ENCODE measurements at regions not wholly inside any gene's neighbourhood (a gene's known extent, or its start where the extent isn't known, plus 50 kb on each side); places are given as distances from the start of the nearest gene placed in this dataset.

- Histone ChIP-seq H3K4me3 (replicated peaks in 1 of 4; ENCODE audit: control extremely low read depth in 1 of 4, insufficient read depth in 1 of 4, low read depth in 3 of 4, low read length in 4 of 4) (no peak overlapping the region), H3K9me3 (ENCODE audit: control insufficient read depth, insufficient read depth, low read depth, low read length) (no peaks in the 10 kb centered on the region), H3K4me2 (ENCODE audit: extremely low read depth, insufficient read depth, low read length) (no peak overlapping the region), H3K27ac (ENCODE audit: insufficient read depth, low read length) (no peak overlapping the region), H2AFZ (ENCODE audit: low read length) (no peak overlapping the region), H3K79me2 (ENCODE audit: control insufficient read depth, insufficient read depth, low read length) (no peaks in the 10 kb centered on the region), H3K36me3 (ENCODE audit: control insufficient read depth, insufficient read depth, low read length) (no peaks in the 10 kb centered on the region), H3K4me1 (ENCODE audit: control insufficient read depth, extremely low read depth, insufficient read depth, low read length) (no peaks in the 10 kb centered on the region), H4K20me1 (ENCODE audit: control insufficient read depth, extremely low read depth, insufficient read depth, low read length) (no peaks in the 10 kb centered on the region), H3K27me3 (ENCODE audit: control insufficient read depth, insufficient read depth, low read length) (no peaks in the 10 kb centered on the region), H3K9ac (ENCODE audit: insufficient read depth, low read length) (no peak overlapping the region)
- TF ChIP-seq EZH2 (IDR thresholded peaks at IDR 0.05; ENCODE audit: low read length, missing control alignments), result no peak
- TF ChIP-seq, protein P1, sequence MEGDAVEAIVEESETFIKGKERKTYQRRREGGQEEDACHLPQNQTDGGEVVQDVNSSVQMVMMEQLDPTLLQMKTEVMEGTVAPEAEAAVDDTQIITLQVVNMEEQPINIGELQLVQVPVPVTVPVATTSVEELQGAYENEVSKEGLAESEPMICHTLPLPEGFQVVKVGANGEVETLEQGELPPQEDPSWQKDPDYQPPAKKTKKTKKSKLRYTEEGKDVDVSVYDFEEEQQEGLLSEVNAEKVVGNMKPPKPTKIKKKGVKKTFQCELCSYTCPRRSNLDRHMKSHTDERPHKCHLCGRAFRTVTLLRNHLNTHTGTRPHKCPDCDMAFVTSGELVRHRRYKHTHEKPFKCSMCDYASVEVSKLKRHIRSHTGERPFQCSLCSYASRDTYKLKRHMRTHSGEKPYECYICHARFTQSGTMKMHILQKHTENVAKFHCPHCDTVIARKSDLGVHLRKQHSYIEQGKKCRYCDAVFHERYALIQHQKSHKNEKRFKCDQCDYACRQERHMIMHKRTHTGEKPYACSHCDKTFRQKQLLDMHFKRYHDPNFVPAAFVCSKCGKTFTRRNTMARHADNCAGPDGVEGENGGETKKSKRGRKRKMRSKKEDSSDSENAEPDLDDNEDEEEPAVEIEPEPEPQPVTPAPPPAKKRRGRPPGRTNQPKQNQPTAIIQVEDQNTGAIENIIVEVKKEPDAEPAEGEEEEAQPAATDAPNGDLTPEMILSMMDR (conservative IDR thresholded peaks at IDR 0.05 in 1 of 2, IDR thresholded peaks at IDR 0.05 in 1 of 2; ENCODE audit: low read depth in 1 of 2, low read length in 2 of 2), result no peak
- no peak for DNase-seq (ENCODE audit: low read depth in 2 of 2)
These were observed 221.6 kb downstream of the DMRT2 start for GRCh38 chr9:1271786-1272185.

GRCh38 chr9:1272488-1272887, 222.3 kb downstream of the DMRT2 start:
- Histone ChIP-seq H3K4me1 (ENCODE audit: control insufficient read depth, extremely low read depth, insufficient read depth, low read length) (no peaks in the 10 kb centered on the region), H3K27me3 (ENCODE audit: control insufficient read depth, insufficient read depth, low read length) (no peaks in the 10 kb centered on the region), H2AFZ (ENCODE audit: low read length) (no peak overlapping the region), H3K79me2 (ENCODE audit: control insufficient read depth, insufficient read depth, low read length) (no peaks in the 10 kb centered on the region), H4K20me1 (ENCODE audit: control insufficient read depth, extremely low read depth, insufficient read depth, low read length) (no peaks in the 10 kb centered on the region), H3K9me3 (ENCODE audit: control insufficient read depth, insufficient read depth, low read depth, low read length) (no peaks in the 10 kb centered on the region), H3K4me3 (replicated peaks in 1 of 4; ENCODE audit: control extremely low read depth in 1 of 4, insufficient read depth in 1 of 4, low read depth in 3 of 4, low read length in 4 of 4) (no peak overlapping the region), H3K4me2 (ENCODE audit: extremely low read depth, insufficient read depth, low read length) (no peak overlapping the region), H3K27ac (ENCODE audit: insufficient read depth, low read length) (no peak overlapping the region), H3K9ac (ENCODE audit: insufficient read depth, low read length) (no peak overlapping the region), H3K36me3 (ENCODE audit: control insufficient read depth, insufficient read depth, low read length) (no peaks in the 10 kb centered on the region)
- TF ChIP-seq, protein P1 (conservative IDR thresholded peaks at IDR 0.05 in 1 of 2, IDR thresholded peaks at IDR 0.05 in 1 of 2; ENCODE audit: low read depth in 1 of 2, low read length in 2 of 2), result no peak
- no peak for TF ChIP-seq EZH2 (IDR thresholded peaks at IDR 0.05; ENCODE audit: low read length, missing control alignments)
- DNase-seq (ENCODE audit: low read depth in 2 of 2), result no peak

DNA sequence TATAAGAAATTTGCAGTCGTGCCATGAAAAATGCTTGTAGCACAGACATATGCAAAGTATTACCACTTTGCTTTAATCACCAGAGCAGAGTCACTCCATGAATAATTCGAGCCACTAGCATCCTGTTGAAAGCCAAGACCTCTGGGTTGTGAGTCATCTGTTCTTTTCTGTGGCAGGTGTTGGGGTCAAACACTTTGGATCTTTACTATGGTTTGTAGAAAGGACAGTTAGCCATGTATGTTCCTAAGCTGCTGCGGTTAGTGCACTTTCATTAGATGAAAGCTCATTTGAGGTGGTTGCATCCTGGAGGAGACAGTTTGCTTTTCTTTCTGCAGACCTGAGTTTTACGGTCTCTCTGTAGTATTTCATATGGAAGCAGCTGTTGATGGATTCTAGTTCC, 223.7 kb downstream of the DMRT2 start:
- Histone ChIP-seq H2AFZ (ENCODE audit: low read length) (no peak overlapping the region), H3K36me3 (ENCODE audit: control insufficient read depth, insufficient read depth, low read length) (no peaks in the 10 kb centered on the region), H3K9me3 (ENCODE audit: control insufficient read depth, insufficient read depth, low read depth, low read length) (no peaks in the 10 kb centered on the region), H3K4me2 (ENCODE audit: extremely low read depth, insufficient read depth, low read length) (no peak overlapping the region), H3K27ac (ENCODE audit: insufficient read depth, low read length) (no peak overlapping the region), H3K27me3 (ENCODE audit: control insufficient read depth, insufficient read depth, low read length) (no peaks in the 10 kb centered on the region), H3K79me2 (ENCODE audit: control insufficient read depth, insufficient read depth, low read length) (no peaks in the 10 kb centered on the region), H3K4me3 (replicated peaks in 1 of 4; ENCODE audit: control extremely low read depth in 1 of 4, insufficient read depth in 1 of 4, low read depth in 3 of 4, low read length in 4 of 4) (no peak overlapping the region), H3K4me1 (ENCODE audit: control insufficient read depth, extremely low read depth, insufficient read depth, low read length) (no peaks in the 10 kb centered on the region), H4K20me1 (ENCODE audit: control insufficient read depth, extremely low read depth, insufficient read depth, low read length) (no peaks in the 10 kb centered on the region), H3K9ac (ENCODE audit: insufficient read depth, low read length) (no peak overlapping the region)
- DNase-seq (ENCODE audit: low read depth in 2 of 2), result no peak
- no peak for TF ChIP-seq EZH2 (IDR thresholded peaks at IDR 0.05; ENCODE audit: low read length, missing control alignments)
- TF ChIP-seq, protein P1 (conservative IDR thresholded peaks at IDR 0.05 in 1 of 2, IDR thresholded peaks at IDR 0.05 in 1 of 2; ENCODE audit: low read depth in 1 of 2, low read length in 2 of 2), result no peak

Measured in fibroblast of lung (primary cell).